Liver (tissue), 8 donors: ENCODE measurements at regions not wholly inside any gene's neighbourhood (a gene's known extent, or its start where the extent isn't known, plus 50 kb on each side); places are given as distances from the start of the nearest gene placed in this dataset.

ENCODE experiments used
- DNase-seq: peaks from one replicate; pipeline ENCODE4 v3.0.0-alpha.2; 2017; ENCODE audit warnings: low spot score
- H3K27ac ChIP-seq, 2 donors: one replicate each; pipeline ENCODE4 v1.7.0; 2013; ENCODE audit warnings: inconsistent platforms in 2 of 2, low read length in 2 of 2, control low read depth in 1 of 2, low read depth in 1 of 2, mild to moderate bottlenecking in 1 of 2
- H3K27me3 ChIP-seq, 4 donors: one replicate each; pipeline versions ENCODE4 v1.6.1 to v1.7.0; 2013; ENCODE audit warnings: low read length in 3 of 4, inconsistent platforms in 1 of 4, mild to moderate bottlenecking in 1 of 4, moderate library complexity in 1 of 4; ENCODE audit not compliant: control insufficient read depth in 4 of 4, insufficient read depth in 4 of 4
- H3K36me3 ChIP-seq, 4 donors: one replicate each; pipeline versions ENCODE4 v1.6.1 to v1.7.0; 2013; ENCODE audit warnings: low read length in 3 of 4, mild to moderate bottlenecking in 3 of 4, low read depth in 1 of 4, moderate library complexity in 1 of 4; ENCODE audit not compliant: control insufficient read depth in 4 of 4, insufficient read depth in 3 of 4
- H3K4me1 ChIP-seq, 4 donors: one replicate each; pipeline versions ENCODE4 v1.6.1 to v1.7.0; 2013; ENCODE audit warnings: low read length in 3 of 4, mild to moderate bottlenecking in 3 of 4, moderate library complexity in 1 of 4; ENCODE audit not compliant: control insufficient read depth in 4 of 4, insufficient read depth in 4 of 4
- H3K4me3 ChIP-seq, 3 donors: one replicate each; pipeline versions ENCODE4 v1.6.1 to v1.7.0; 2013; ENCODE audit warnings: low read length in 3 of 3, control low read depth in 1 of 3, low read depth in 1 of 3, mild to moderate bottlenecking in 1 of 3
- H3K9ac ChIP-seq, 2 donors: one replicate each; pipeline ENCODE4 v1.7.0; 2013; ENCODE audit warnings: low read length in 2 of 2, mild to moderate bottlenecking in 2 of 2, moderate library complexity in 2 of 2, control low read depth in 1 of 2, low read depth in 1 of 2
- H3K9me3 ChIP-seq, 4 donors: one replicate each; pipeline versions ENCODE4 v1.6.1 to v1.7.0; 2013; ENCODE audit warnings: low read length in 3 of 4; ENCODE audit not compliant: control insufficient read depth in 4 of 4
- EGR1 ChIP-seq, 2 donors: IDR thresholded peaks; 2 replicates each; pipeline ENCODE4 v1.6.1; 2016 to 2018; ENCODE audit warnings: antibody characterized with exemption in 2 of 2, low read depth in 2 of 2
- FOXA1 ChIP-seq: IDR thresholded peaks from 2 replicates; pipeline ENCODE4 v1.6.1; 2016; ENCODE audit warnings: antibody characterized with exemption
- FOXA2 ChIP-seq: IDR thresholded peaks from 2 replicates; pipeline ENCODE4 v1.6.1; 2016; ENCODE audit warnings: antibody characterized with exemption
- GABPA ChIP-seq, 2 donors: IDR thresholded peaks in 1 of 2; conservative IDR thresholded peaks in 1 of 2; 2 replicates each; pipeline ENCODE4 v1.6.1; 2016; ENCODE audit warnings: antibody characterized with exemption in 2 of 2, mild to moderate bottlenecking in 1 of 2, moderate library complexity in 1 of 2
- HNF4A ChIP-seq, 2 donors: conservative IDR thresholded peaks; 2 replicates each; pipeline ENCODE4 v1.6.1; 2016; ENCODE audit warnings: antibody characterized with exemption in 2 of 2, mild to moderate bottlenecking in 2 of 2
- HNF4G ChIP-seq: IDR thresholded peaks from 2 replicates; pipeline ENCODE4 v1.6.1; 2016; ENCODE audit warnings: antibody characterized with exemption
- JUND ChIP-seq, 2 donors: IDR thresholded peaks; 2 replicates each; pipeline ENCODE4 v1.6.1; 2016; ENCODE audit warnings: antibody characterized with exemption in 2 of 2
- NR2F2 ChIP-seq: IDR thresholded peaks from 2 replicates; pipeline ENCODE4 v1.6.1; 2016; ENCODE audit warnings: antibody characterized with exemption
- RAD21 ChIP-seq, 2 donors: IDR thresholded peaks; 2 replicates each; pipeline ENCODE4 v1.6.1; 2016; ENCODE audit warnings: antibody characterized with exemption in 2 of 2, mild to moderate bottlenecking in 2 of 2
- RXRA ChIP-seq, 2 donors: IDR thresholded peaks; 2 replicates each; pipeline ENCODE4 v1.6.1; 2017 to 2018; ENCODE audit warnings: antibody characterized with exemption in 2 of 2, mild to moderate bottlenecking in 1 of 2
- SP1 ChIP-seq: IDR thresholded peaks from 2 replicates; pipeline ENCODE4 v1.6.1; 2018; ENCODE audit warnings: antibody characterized with exemption, mild to moderate bottlenecking
- TAF1 ChIP-seq: conservative IDR thresholded peaks from 2 replicates; pipeline ENCODE4 v1.6.1; 2016; ENCODE audit warnings: antibody characterized with exemption, mild to moderate bottlenecking
- YY1 ChIP-seq: IDR thresholded peaks from 2 replicates; pipeline ENCODE4 v1.6.1; 2016; ENCODE audit warnings: antibody characterized with exemption, mild to moderate bottlenecking
- WGBS: extraction: QIAGEN DNeasy Blood & Tissue Kit; methylation state at CpG from one replicate; pipeline ENCODE4 v1.1.7; 2013; 5-methylcytosine and 5-hydroxymethylcytosine counted together
- TF ChIP-seq, protein P1 (sequence below): IDR thresholded peaks from 2 replicates; pipeline ENCODE4 v1.6.1; 2016; ENCODE audit warnings: antibody characterized with exemption, mild to moderate bottlenecking
- TF ChIP-seq, protein P2 (sequence below): fragments of 150-350 bp; IDR thresholded peaks from 2 replicates; pipeline ENCODE4 v1.5.1; 2017; ENCODE audit warnings: improper control_type of control experiment, low read depth, low read length; ENCODE audit not compliant: missing input control
- TF ChIP-seq, protein P3 (sequence below): IDR thresholded peaks from 2 replicates; pipeline ENCODE4 v1.6.1; 2016; ENCODE audit warnings: antibody characterized with exemption
- TF ChIP-seq, protein P4 (sequence below): IDR thresholded peaks from 2 replicates; pipeline ENCODE4 v1.6.1; 2016; ENCODE audit warnings: antibody characterized with exemption
- TF ChIP-seq, protein P5 (sequence below): IDR thresholded peaks from 2 replicates; pipeline ENCODE4 v1.6.1; 2016; ENCODE audit warnings: antibody characterized with exemption
- donor health status: healthy.
- donor health status: healthy.
- donor health status: healthy.
- donor health status: healthy.
- donor health status: healthy.

DNA sequence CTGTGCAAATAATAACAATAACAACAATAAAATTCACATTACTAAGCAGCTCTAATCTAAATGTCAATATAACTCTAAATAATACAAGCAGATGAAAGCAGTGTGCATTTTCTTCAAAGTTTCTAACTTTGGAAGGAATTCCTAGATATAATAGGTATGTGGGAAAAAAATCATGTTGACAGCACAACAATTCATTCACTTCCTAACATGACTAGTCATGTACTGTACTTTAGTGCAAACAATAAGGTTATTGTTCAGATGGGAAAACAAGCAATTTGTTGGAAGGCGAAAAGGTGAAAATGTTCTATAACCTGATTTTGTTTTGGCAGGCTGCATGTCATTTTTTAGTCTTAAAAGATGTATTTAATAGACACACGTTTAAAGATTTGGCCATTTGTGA is 484.3 kb upstream of the JAG1 start:
- 68% methylated on average over 2 of the region's 2 CpGs for WGBS
- no peak overlapping the region for H3K27ac ChIP-seq
- H3K4me1 ChIP-seq = no peaks in the 10 kb centered on the region
- H3K27me3 ChIP-seq = no peaks in the 10 kb centered on the region
- DNase-seq = no peak
- H3K36me3 ChIP-seq = no peaks in the 10 kb centered on the region
- H3K9me3 ChIP-seq = no peaks in the 10 kb centered on the region
- no peak for TF ChIP-seq FOXA2
- TF ChIP-seq RAD21 (IDR thresholded peaks at IDR 0.05) = no peak
- TF ChIP-seq SP1 = no peak
- no peak for TF ChIP-seq YY1
- no peak for TF ChIP-seq FOXA1
- TF ChIP-seq NR2F2 = no peak
- no peak for TF ChIP-seq JUND (IDR thresholded peaks at IDR 0.05)
- TF ChIP-seq, protein P1, sequence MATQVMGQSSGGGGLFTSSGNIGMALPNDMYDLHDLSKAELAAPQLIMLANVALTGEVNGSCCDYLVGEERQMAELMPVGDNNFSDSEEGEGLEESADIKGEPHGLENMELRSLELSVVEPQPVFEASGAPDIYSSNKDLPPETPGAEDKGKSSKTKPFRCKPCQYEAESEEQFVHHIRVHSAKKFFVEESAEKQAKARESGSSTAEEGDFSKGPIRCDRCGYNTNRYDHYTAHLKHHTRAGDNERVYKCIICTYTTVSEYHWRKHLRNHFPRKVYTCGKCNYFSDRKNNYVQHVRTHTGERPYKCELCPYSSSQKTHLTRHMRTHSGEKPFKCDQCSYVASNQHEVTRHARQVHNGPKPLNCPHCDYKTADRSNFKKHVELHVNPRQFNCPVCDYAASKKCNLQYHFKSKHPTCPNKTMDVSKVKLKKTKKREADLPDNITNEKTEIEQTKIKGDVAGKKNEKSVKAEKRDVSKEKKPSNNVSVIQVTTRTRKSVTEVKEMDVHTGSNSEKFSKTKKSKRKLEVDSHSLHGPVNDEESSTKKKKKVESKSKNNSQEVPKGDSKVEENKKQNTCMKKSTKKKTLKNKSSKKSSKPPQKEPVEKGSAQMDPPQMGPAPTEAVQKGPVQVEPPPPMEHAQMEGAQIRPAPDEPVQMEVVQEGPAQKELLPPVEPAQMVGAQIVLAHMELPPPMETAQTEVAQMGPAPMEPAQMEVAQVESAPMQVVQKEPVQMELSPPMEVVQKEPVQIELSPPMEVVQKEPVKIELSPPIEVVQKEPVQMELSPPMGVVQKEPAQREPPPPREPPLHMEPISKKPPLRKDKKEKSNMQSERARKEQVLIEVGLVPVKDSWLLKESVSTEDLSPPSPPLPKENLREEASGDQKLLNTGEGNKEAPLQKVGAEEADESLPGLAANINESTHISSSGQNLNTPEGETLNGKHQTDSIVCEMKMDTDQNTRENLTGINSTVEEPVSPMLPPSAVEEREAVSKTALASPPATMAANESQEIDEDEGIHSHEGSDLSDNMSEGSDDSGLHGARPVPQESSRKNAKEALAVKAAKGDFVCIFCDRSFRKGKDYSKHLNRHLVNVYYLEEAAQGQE = no peak
- TF ChIP-seq, protein P2, sequence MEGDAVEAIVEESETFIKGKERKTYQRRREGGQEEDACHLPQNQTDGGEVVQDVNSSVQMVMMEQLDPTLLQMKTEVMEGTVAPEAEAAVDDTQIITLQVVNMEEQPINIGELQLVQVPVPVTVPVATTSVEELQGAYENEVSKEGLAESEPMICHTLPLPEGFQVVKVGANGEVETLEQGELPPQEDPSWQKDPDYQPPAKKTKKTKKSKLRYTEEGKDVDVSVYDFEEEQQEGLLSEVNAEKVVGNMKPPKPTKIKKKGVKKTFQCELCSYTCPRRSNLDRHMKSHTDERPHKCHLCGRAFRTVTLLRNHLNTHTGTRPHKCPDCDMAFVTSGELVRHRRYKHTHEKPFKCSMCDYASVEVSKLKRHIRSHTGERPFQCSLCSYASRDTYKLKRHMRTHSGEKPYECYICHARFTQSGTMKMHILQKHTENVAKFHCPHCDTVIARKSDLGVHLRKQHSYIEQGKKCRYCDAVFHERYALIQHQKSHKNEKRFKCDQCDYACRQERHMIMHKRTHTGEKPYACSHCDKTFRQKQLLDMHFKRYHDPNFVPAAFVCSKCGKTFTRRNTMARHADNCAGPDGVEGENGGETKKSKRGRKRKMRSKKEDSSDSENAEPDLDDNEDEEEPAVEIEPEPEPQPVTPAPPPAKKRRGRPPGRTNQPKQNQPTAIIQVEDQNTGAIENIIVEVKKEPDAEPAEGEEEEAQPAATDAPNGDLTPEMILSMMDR = no peak
- no peak for TF ChIP-seq HNF4A (conservative IDR thresholded peaks at IDR 0.05)
- no peak for TF ChIP-seq HNF4G
- H3K9ac ChIP-seq = no peak overlapping the region
- H3K4me3 ChIP-seq = no peak overlapping the region

DNA sequence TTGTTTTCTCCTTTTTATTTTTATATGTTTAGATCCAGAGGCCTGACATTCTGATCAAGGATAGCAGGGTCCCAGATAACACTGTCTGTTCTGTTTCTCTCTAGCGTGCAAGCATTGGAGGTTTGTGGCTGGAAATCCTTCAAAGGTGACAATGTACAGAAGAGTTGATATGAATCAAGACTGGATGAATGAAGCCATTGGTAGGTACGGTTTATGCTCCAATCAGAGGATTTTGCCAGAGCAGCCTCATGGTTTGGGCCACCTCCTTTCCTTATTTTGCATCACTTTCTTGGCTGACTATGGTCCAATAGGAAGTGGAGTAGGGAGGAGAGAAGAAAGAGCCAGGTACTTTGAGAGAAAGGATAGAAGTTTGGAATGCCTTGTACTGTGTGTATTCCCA is 484.8 kb upstream of the JAG1 start:
- H3K36me3 ChIP-seq = no peaks in the 10 kb centered on the region
- WGBS = 78% methylated on average over 2 of the region's 2 CpGs
- H3K27ac ChIP-seq = no peak overlapping the region
- H3K9ac ChIP-seq = no peak overlapping the region
- no peak for DNase-seq
- no peak overlapping the region for H3K4me3 ChIP-seq
- H3K9me3 ChIP-seq = no peaks in the 10 kb centered on the region
- H3K4me1 ChIP-seq = no peaks in the 10 kb centered on the region
- H3K27me3 ChIP-seq = no peaks in the 10 kb centered on the region
- no peak for TF ChIP-seq RAD21 (IDR thresholded peaks at IDR 0.05)
- TF ChIP-seq GABPA (IDR thresholded peaks at IDR 0.05 in 1 of 2, conservative IDR thresholded peaks at IDR 0.05 in 1 of 2) = no peak
- TF ChIP-seq, protein P3, sequence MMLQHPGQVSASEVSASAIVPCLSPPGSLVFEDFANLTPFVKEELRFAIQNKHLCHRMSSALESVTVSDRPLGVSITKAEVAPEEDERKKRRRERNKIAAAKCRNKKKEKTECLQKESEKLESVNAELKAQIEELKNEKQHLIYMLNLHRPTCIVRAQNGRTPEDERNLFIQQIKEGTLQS = no peak
- TF ChIP-seq TAF1 = no peak
- TF ChIP-seq, protein P2 = no peak
- no peak for TF ChIP-seq FOXA1
- TF ChIP-seq EGR1 (IDR thresholded peaks at IDR 0.05; ENCODE audit: low read depth in 2 of 2) = no peak
- TF ChIP-seq, protein P1 = no peak
- no peak for TF ChIP-seq SP1
- TF ChIP-seq HNF4G = no peak
- TF ChIP-seq, protein P4, sequence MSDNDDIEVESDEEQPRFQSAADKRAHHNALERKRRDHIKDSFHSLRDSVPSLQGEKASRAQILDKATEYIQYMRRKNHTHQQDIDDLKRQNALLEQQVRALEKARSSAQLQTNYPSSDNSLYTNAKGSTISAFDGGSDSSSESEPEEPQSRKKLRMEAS = no peak
- TF ChIP-seq, protein P5, sequence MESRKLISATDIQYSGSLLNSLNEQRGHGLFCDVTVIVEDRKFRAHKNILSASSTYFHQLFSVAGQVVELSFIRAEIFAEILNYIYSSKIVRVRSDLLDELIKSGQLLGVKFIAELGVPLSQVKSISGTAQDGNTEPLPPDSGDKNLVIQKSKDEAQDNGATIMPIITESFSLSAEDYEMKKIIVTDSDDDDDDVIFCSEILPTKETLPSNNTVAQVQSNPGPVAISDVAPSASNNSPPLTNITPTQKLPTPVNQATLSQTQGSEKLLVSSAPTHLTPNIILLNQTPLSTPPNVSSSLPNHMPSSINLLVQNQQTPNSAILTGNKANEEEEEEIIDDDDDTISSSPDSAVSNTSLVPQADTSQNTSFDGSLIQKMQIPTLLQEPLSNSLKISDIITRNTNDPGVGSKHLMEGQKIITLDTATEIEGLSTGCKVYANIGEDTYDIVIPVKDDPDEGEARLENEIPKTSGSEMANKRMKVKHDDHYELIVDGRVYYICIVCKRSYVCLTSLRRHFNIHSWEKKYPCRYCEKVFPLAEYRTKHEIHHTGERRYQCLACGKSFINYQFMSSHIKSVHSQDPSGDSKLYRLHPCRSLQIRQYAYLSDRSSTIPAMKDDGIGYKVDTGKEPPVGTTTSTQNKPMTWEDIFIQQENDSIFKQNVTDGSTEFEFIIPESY = no peak
- no peak for TF ChIP-seq NR2F2
- TF ChIP-seq RXRA (IDR thresholded peaks at IDR 0.05) = no peak
- TF ChIP-seq JUND (IDR thresholded peaks at IDR 0.05) = no peak
- no peak for TF ChIP-seq FOXA2
- no peak for TF ChIP-seq HNF4A (conservative IDR thresholded peaks at IDR 0.05)
- TF ChIP-seq YY1 = no peak
